Stimulated activated CD8-positive, alpha-beta memory T cell treated with anti-CD3 and anti-CD28 coated beads, Interleukin-15, amount 100 ng/mL, for 48 hours (primary cell): ENCODE measurements at regions not wholly inside any gene's neighbourhood (a gene's known extent, or its start where the extent isn't known, plus 50 kb on each side); places are given as distances from the start of the nearest gene placed in this dataset.
"Not testable (repeated sequence)": the region's sequence is repeated elsewhere in the genome, so short reads cannot be mapped to it uniquely, and the experiment has no call there.

ENCODE experiments used
- DNase-seq, 2 donors: peaks; one replicate each; pipeline ENCODE4 v3.0.0-alpha.2; 2020; ENCODE audit warnings: low read depth in 2 of 2

DNA sequence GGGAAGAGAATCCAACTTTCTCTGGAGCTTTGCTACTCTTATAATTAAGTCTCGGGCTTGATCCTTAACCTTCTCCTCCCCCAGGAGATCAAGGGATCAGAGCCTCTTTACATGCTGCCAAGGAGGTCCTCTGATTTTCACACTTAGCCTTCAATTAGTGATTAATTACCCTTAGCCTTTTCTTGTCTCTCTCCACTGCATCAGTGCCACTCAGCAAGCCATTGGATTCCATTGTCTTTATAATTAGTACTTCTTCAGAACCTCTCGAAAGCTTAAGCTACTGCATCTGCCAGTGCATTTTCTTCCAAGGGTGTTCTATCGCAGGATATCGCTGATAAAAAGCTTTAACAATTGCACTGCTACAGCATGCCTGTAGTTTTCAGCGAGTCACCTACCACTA, 477.0 kb upstream of the MEIS1 start:
- no peak for DNase-seq

DNA sequence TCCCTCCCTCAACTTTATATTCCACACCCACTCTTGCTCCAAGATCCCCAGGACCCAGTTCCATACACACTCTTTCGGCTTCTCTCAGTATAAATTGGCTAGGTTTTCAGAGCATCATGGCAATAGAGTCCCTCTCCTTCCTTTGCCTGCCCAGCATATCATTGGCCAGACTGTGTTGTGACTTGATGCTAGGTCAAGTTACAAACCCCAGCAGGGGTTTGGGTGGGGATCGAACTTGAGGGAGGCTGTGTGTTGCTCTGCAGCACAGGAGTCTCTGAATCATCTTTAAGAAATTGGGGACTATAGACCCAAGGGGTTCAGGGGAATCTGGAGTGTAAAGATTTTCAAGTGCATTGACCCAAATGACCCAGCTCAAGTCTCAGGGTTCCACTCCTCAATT, 477.5 kb upstream of the MEIS1 start:
- no peak for DNase-seq

DNA sequence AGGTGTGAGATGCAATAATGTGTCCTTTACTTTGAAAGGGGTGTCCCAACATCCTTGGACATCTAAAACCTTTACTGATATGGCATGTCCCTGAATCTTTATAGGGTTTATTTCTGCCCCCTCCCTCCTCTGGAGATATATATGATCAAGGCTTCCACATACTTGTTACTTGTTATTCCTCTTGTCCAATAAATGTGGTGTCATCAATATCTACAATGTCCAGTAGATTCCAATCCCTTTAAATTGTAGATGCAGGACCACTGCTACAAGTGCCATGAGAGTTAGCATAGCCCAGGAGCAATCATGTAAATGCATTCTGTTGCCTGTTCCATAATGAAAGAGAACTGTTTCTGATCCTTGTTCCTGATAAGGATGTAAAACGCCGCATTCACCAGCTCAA, 479.7 kb upstream of the MEIS1 start:
- no peak for DNase-seq

GRCh38 chr2:65952966-65953761, 481.8 kb upstream of the MEIS1 start:
- no peak for DNase-seq

DNA sequence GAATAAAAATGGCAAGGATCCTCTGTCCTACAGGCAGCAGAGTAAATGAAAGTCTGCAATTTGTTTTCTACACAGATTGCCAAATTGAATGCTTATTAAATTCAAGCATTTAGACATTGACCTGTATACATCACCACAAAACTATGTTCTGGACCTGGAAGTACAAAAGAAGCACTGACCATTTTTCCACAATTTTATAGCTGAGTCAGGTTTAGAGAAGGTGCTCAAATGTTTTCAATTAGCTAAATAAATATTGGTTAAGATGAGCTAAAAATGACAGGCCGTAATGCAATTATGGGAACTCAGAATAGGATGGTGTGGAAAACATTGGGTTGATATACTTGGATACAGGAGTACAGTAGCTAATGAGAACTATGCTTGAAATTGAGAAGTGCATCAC, 490.7 kb upstream of the MEIS1 start:
- no peak for DNase-seq

- DNase-seq: no peak
These were observed 491.7 kb upstream of the MEIS1 start for GRCh38 chr2:65943099-65943786.

GRCh38 chr2:65940856-65941255, 494.1 kb upstream of the MEIS1 start:
- DNase-seq: no peak

- DNase-seq: no peak
These were observed 495.2 kb upstream of the MEIS1 start for GRCh38 chr2:65939687-65940086.

GRCh38 chr2:65937379-65938160, 497.4 kb upstream of the MEIS1 start:
- no peak for DNase-seq

GRCh38 chr2:65934992-65935629, 499.8 kb upstream of the MEIS1 start:
- DNase-seq: no peak

GRCh38 chr2:65932571-65932970, 500.2 kb upstream of the SPRED2 start:
- no peak for DNase-seq

DNA sequence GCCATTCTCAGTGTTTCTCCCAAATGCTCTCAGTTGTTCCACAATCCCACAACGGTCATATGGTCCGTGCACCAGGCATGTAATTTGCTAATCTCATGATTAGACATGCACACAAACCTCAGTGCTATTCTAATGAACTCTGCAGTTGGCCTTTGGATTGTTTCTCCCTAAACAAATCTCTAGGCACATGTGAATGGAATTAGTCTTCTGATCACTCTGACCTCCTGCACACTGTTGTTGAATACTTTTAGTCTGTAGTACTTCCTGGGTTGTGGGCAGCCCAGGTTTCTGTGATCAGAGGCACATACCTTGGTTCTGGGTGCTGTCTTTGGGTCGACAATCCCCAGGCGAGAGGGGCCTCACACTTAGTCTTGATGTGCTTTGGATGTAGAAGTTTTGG, 498.7 kb upstream of the SPRED2 start:
- DNase-seq: no peak

DNA sequence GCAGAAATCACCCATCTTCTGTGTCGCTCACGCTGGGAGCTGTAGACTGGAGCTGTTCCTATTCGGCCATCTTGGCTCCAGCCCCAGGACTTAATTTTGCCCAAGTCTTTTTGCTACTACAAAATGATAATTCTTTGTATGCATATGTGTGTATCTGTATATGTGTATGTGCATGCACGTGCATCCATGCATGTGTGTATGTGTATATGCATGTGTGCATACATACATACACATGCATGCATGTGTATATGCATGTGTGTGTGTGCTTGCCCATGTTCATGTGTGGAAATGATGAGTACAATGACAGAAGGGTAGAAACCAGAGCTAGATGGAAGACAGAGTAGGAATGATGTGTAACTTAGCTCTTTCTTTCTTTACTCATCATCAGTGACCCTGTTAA, 497.9 kb upstream of the SPRED2 start:
- no peak for DNase-seq

GRCh38 chr2:65929664-65930063, 497.3 kb upstream of the SPRED2 start:
- DNase-seq: not testable (repeated sequence)

DNA sequence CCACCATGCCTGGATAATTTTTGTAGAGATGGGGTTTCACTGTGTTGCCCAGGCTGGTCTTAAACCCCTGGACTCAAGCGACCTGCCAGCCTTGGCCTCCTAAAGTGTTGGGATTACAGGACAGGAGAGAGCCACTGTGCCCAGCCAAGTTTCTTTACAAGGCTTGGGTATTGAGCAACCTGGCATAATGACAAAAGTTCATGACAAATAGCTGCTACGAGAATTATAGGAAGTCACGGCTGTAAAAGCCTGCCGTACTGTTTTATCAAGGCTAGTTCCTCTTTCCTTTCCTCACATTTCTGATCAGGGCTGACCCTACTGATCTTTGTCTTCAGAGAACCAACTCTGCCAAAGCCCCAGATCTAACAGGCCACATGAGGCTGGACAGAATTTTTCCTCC, 490.4 kb upstream of the SPRED2 start:
- DNase-seq: no peak

DNA sequence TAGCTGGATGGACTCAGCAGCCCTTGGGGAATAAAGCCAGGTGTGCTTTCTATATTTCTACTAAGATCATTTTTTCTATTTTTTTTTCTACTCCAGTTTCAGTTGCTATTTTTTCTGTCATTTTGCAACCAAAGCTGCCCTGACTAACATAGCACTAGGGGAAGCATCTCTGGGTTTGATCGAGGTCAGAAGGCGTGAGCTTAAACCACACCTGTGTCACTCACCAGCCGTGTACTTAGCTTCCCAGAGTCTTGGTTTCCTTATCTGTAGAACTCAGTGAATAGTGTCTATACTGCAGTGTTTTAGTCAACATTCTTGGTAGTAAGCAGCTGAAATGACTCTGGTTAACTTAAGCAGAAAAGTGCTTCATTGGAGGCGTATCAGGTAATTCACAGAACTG, 489.6 kb upstream of the SPRED2 start:
- DNase-seq: no peak

DNA sequence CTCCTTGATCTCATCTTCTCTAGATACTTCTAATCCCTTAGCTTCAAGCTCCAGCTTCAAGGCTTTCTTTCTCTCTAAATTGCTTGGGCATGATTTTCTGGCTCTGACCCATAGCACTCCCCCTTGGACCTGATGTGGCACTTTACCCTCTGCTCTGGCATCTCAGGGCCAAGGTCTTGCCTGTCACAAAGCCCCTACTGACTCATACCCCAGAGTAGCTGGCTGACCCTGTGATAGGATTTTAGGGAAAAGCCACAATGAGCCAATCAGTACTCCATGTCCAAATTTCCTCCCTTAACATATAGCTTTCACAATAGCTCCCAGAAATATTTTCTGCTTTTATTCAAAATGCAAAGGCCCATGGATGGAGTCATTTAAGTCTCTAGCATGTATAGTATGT, 488.7 kb upstream of the SPRED2 start:
- no peak for DNase-seq

GRCh38 chr2:65920659-65921058, 488.3 kb upstream of the SPRED2 start:
- DNase-seq: no peak

DNA sequence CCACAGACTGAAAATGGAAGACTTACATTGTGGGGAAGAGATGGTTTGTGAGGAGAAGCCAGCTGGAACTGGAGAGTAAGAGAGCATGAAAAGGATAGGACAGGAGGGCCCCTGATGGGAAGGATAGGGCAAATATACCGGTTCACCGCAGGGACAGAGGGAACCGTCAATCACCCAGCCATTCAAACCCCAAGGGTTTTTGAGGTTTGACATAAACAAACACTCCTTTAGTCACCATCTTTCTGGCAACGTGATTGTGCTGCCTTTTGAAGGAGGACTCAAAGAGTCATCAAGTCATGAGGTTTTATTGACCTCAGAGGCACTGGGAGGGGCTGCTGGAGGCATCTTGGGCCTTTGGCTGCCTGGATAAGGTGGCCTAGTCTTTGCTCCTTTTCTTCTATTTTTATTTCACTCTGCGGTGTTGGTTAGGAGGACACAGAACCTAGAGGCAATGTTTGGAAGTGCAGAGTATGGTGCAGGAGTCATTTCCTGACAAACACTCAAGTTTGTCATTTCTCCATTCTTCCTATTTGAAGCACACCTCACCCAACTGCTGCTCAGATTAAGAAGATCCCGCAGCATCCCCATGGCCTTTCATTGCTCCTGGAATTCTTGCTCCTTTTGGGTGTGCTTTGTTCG, 487.3 kb upstream of the SPRED2 start:
- no peak for DNase-seq

DNA sequence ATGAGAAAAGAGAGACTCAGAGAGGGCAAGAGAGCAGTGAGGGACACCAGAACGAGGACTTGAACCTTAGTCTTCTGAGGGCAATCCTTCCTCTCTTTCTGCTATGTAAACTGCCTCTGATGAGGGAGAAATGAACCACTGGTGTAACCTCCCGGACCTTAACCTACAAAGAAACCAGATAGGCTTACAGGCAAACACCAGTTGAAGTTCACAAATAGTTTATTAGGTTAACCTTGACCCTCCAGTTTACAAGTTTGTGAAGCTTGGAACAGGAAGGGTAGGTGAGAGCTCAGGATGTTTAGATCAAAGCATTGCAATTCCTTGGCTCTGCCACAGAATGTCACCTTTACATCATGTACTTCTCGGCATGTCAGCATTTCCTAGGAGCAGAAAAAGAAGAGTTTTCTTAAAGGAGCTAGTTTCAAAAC, 486.4 kb upstream of the SPRED2 start:
- no peak for DNase-seq

GRCh38 chr2:65917986-65918385, 485.6 kb upstream of the SPRED2 start:
- no peak for DNase-seq
